ENCODE measurements at regions not wholly inside any gene's neighbourhood (a gene's known extent, or its start where the extent isn't known, plus 50 kb on each side); places are given as distances from the start of the nearest gene placed in this dataset.

DNA sequence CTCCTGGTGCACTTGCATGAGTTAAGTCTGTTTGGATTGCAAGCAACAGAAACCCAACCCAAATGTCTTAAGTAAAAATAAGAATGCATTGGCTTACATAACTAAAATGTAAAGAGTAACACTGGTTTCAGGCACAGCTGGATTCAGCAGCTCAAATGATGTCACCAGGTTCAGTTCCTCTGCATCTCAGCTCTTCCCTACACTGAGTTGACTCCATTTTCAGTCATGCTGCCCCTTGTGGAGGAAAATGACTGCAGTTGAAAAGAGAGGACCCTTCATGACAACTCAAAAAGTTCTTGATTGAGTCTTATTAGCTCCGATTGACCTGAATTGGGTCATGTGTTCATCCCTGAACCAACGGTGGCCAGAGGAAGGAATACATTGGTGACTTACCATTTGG lies 138.5 kb upstream of the ABI3BP start:
- TF ChIP-seq, protein P1, sequence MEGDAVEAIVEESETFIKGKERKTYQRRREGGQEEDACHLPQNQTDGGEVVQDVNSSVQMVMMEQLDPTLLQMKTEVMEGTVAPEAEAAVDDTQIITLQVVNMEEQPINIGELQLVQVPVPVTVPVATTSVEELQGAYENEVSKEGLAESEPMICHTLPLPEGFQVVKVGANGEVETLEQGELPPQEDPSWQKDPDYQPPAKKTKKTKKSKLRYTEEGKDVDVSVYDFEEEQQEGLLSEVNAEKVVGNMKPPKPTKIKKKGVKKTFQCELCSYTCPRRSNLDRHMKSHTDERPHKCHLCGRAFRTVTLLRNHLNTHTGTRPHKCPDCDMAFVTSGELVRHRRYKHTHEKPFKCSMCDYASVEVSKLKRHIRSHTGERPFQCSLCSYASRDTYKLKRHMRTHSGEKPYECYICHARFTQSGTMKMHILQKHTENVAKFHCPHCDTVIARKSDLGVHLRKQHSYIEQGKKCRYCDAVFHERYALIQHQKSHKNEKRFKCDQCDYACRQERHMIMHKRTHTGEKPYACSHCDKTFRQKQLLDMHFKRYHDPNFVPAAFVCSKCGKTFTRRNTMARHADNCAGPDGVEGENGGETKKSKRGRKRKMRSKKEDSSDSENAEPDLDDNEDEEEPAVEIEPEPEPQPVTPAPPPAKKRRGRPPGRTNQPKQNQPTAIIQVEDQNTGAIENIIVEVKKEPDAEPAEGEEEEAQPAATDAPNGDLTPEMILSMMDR (IDR thresholded peaks at IDR 0.05; ENCODE audit: borderline replicate concordance, control extremely low read depth, extremely low read depth, insufficient read depth, missing control alignments), result no peak
- in situ Hi-C loops (cut with MboI; ENCODE audit: low sequenced_read_pairs, unreplicated experiment), result no loop called here
- no peak for DNase-seq (ENCODE audit: low spot score)

DNA sequence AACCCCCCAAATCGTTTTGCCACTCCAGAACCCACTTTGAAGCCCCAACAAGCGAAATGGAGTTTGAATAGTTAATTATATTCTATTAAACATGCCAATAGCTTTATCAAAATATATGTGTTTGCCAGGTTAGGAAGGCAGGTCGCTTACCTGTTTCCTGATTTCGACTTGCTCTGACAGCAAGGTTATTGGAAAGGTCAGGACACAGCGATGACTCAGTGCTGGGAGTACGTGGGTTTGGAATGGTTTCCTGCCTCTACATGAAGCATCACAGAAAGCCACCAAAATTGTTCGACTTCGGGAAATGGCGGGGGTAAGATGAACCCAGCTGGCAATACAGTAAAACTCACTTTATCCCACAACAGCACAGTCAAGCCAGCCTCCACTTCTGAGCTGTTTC lies 135.6 kb upstream of the ABI3BP start:
- TF ChIP-seq, protein P1 (IDR thresholded peaks at IDR 0.05; ENCODE audit: borderline replicate concordance, control extremely low read depth, extremely low read depth, insufficient read depth, missing control alignments), result no peak
- in situ Hi-C loops (cut with MboI; ENCODE audit: low sequenced_read_pairs, unreplicated experiment), result no loop called here
- DNase-seq (ENCODE audit: low spot score), result no peak

DNA sequence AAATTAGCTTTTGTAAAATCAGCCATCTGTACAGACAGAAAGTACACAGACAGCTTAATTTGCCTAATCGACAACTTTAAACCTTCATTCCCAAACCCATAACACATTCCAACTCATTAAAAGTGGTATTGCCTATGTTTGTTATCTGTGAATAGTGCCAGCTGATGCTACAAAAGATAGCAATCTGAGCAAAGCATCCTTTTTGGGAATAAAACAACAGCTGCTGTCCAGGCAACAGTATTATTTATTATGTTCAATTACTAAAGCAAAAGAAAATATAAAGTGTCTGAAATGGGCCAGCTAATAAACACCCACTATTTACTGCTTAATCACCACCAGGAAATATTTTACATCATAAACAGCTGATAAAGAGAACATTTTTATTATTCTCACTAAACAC lies 134.8 kb upstream of the ABI3BP start:
- in situ Hi-C loops (cut with MboI; ENCODE audit: low sequenced_read_pairs, unreplicated experiment), result no loop called here
- DNase-seq (ENCODE audit: low spot score), result no peak
- TF ChIP-seq, protein P1 (IDR thresholded peaks at IDR 0.05; ENCODE audit: borderline replicate concordance, control extremely low read depth, extremely low read depth, insufficient read depth, missing control alignments), result no peak

DNA sequence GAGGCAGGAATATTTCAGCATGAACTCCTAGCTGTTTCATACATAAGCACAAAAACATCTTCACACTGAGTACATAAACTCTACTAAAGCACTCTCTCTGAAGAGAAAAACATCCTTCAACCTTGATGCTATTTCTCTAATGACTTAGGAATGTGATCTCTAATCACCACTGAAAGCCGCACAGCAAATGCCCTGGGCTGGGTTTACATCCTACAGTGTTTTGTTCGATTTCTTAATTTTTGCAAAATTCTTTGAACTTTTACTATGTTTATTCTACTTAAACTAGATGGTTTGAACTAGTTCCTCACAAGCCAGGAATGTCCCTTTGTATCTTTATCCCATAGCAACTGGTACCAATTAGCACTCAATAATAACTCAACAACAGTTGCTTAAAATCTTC lies 130.9 kb upstream of the ABI3BP start:
- no peak for DNase-seq (ENCODE audit: low spot score)
- in situ Hi-C loops (cut with MboI; ENCODE audit: low sequenced_read_pairs, unreplicated experiment), result no loop called here
- TF ChIP-seq, protein P1 (IDR thresholded peaks at IDR 0.05; ENCODE audit: borderline replicate concordance, control extremely low read depth, extremely low read depth, insufficient read depth, missing control alignments), result no peak

DNA sequence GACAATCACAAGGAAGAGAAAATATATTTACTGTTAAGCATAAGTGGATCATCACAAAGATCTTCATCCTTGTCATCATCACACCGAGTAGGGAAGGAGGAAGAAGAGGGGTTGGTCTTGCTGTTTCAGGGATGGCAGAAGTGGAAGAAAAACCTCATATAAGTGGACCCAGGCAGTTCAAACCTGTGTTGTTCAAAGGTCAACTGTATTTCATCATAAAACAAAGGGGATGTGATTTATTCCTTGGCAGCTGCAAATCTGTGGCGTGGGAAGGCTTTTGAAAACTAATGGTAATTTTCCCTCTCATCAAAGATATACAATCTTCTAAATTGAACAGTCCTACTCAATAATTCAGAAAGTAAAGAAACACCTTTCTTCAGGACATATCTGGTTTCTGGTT lies 129.9 kb upstream of the ABI3BP start:
- no peak for DNase-seq (ENCODE audit: low spot score)
- in situ Hi-C loops (cut with MboI; ENCODE audit: low sequenced_read_pairs, unreplicated experiment), result no loop called here
- TF ChIP-seq, protein P1 (IDR thresholded peaks at IDR 0.05; ENCODE audit: borderline replicate concordance, control extremely low read depth, extremely low read depth, insufficient read depth, missing control alignments), result no peak

DNA sequence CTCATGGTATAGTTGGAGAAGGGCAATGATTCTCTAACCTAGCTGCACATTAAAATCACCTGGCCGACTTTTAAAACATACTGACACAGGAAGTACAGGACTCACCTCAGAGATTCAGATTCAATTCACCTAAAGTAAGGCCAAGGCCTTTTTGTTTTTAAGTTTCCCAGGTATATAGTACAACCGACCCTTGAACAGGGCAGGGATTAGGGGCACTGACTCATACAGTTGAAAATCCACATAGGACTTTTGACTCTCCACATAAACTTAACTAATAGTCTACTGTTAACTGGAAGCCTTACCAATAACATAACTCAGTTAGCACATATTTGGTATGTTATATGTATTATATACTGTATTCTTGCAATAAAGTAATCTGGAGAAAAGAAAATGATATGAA lies 129.5 kb upstream of the ABI3BP start:
- no peak for DNase-seq (ENCODE audit: low spot score)
- TF ChIP-seq, protein P1 (IDR thresholded peaks at IDR 0.05; ENCODE audit: borderline replicate concordance, control extremely low read depth, extremely low read depth, insufficient read depth, missing control alignments), result no peak
- in situ Hi-C loops (cut with MboI; ENCODE audit: low sequenced_read_pairs, unreplicated experiment), result no loop called here

DNA sequence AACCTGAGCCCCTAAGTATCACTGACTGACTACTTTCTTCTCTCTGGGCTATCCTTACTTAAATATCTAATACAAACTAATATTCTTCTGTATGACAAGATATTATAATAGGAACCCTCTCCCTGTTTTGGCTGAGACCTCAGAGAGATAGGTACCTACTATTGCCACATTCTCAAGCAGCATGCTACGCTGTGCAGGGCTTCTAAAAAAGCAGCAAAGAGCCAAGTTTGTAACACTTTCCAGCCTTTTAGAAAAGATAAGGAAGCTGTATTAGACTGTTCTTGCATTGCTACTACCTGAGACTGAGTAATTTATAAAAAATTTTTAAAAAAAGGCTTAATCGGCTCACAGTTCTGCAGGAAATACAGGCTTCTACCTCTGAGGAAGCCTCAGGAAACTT lies 126.8 kb upstream of the ABI3BP start:
- DNase-seq (ENCODE audit: low spot score), result no peak
- in situ Hi-C loops (cut with MboI; ENCODE audit: low sequenced_read_pairs, unreplicated experiment), result no loop called here
- TF ChIP-seq, protein P1 (IDR thresholded peaks at IDR 0.05; ENCODE audit: borderline replicate concordance, control extremely low read depth, extremely low read depth, insufficient read depth, missing control alignments), result no peak
